ENCODE measurements at regions not wholly inside any gene's neighbourhood (a gene's known extent, or its start where the extent isn't known, plus 50 kb on each side); places are given as distances from the start of the nearest gene placed in this dataset.

DNA sequence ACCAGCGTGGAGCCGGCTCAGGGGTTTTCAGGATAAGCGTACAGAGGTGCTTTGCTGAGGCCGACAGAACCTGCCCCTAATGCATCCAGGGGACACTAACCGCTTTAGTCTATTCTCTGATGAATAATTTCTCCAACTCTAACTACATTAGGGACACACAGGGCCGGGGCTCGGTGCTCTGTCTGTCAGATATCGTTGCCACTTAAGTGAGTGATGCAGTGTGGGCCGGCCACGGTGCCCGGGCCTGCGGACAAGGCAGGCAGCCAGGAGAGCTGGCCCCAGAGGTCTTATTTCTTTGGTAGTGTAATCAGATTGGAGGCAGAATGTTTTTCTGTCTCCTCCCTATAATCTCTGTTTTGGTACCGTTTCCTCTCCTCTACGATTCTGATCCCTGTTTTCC, 62.7 kb downstream of the ADRA2A start (continued):
- TF ChIP-seq GABPB1 (CRISPR knock-in tag; IDR thresholded peaks at IDR 0.05) (no peak), OVOL2 (CRISPR knock-in tag; IDR thresholded peaks at IDR 0.05; ENCODE audit: borderline replicate concordance) (no peak), NFATC4 (CRISPR knock-in tag; IDR thresholded peaks at IDR 0.05) (no peak)
- TF ChIP-seq, protein P1, sequence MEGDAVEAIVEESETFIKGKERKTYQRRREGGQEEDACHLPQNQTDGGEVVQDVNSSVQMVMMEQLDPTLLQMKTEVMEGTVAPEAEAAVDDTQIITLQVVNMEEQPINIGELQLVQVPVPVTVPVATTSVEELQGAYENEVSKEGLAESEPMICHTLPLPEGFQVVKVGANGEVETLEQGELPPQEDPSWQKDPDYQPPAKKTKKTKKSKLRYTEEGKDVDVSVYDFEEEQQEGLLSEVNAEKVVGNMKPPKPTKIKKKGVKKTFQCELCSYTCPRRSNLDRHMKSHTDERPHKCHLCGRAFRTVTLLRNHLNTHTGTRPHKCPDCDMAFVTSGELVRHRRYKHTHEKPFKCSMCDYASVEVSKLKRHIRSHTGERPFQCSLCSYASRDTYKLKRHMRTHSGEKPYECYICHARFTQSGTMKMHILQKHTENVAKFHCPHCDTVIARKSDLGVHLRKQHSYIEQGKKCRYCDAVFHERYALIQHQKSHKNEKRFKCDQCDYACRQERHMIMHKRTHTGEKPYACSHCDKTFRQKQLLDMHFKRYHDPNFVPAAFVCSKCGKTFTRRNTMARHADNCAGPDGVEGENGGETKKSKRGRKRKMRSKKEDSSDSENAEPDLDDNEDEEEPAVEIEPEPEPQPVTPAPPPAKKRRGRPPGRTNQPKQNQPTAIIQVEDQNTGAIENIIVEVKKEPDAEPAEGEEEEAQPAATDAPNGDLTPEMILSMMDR (IDR thresholded peaks at IDR 0.05): no peak

DNA sequence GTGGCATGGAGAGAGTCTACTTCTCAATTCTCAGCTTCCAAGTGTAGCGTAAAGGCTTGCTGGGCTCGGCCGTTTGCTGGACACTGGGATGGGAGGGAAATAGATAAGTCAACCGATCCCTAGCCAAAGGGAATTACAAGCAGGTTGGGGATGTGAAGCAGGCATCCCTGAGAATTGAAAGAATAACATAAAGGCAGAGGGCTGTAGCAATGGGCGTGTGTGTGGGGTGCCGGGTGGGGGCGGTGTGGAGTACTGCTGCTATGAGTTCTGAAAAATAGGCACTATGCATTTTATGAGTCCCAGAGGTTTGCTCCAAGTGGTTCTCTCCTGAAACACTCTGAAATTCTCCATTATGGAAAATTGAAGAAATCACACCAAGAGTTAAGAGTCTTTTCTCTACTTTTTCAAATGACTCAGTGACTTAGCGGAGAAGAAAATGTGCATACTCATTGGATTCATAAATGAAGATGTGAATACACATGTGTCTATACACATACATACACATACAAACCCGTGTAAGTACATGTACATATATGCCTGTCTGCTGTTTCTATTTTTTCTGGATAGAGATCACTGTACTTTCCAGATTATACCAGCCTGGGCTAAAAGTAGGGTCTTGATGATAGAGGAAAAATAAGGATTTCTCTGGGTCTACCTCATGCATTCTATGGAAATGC, 65.4 kb downstream of the ADRA2A start:
- Mint-ChIP-seq H3K4me3 (no peak overlapping the region), H3K36me3 (no peaks in the 10 kb centered on the region), H3K27me3 (ENCODE audit: low read depth) (peaks cover 9% of the 10 kb centered on the region), H3K4me1 (peaks cover 36% of the 10 kb centered on the region), H3K9me3 (no peaks in the 10 kb centered on the region), H3K27ac (no peak overlapping the region)
- TF ChIP-seq FOXK1 (CRISPR knock-in tag; IDR thresholded peaks at IDR 0.05): no peak
- no peak for TF ChIP-seq ZNF317 (CRISPR knock-in tag; IDR thresholded peaks at IDR 0.05; ENCODE audit: borderline replicate concordance, low read depth)
- TF ChIP-seq NR2C2 (CRISPR knock-in tag; IDR thresholded peaks at IDR 0.05): no peak
- no peak for TF ChIP-seq SOX15 (CRISPR knock-in tag; IDR thresholded peaks at IDR 0.05)
- TF ChIP-seq ZNF263 (CRISPR knock-in tag; IDR thresholded peaks at IDR 0.05; ENCODE audit: low read depth): no peak
- TF ChIP-seq, protein P2, sequence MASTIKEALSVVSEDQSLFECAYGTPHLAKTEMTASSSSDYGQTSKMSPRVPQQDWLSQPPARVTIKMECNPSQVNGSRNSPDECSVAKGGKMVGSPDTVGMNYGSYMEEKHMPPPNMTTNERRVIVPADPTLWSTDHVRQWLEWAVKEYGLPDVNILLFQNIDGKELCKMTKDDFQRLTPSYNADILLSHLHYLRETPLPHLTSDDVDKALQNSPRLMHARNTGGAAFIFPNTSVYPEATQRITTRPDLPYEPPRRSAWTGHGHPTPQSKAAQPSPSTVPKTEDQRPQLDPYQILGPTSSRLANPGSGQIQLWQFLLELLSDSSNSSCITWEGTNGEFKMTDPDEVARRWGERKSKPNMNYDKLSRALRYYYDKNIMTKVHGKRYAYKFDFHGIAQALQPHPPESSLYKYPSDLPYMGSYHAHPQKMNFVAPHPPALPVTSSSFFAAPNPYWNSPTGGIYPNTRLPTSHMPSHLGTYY (CRISPR knock-in tag; IDR thresholded peaks at IDR 0.05): no peak
- TF ChIP-seq ZBTB21 (CRISPR knock-in tag; IDR thresholded peaks at IDR 0.05; ENCODE audit: borderline replicate concordance): no peak
- TF ChIP-seq, protein P3, sequence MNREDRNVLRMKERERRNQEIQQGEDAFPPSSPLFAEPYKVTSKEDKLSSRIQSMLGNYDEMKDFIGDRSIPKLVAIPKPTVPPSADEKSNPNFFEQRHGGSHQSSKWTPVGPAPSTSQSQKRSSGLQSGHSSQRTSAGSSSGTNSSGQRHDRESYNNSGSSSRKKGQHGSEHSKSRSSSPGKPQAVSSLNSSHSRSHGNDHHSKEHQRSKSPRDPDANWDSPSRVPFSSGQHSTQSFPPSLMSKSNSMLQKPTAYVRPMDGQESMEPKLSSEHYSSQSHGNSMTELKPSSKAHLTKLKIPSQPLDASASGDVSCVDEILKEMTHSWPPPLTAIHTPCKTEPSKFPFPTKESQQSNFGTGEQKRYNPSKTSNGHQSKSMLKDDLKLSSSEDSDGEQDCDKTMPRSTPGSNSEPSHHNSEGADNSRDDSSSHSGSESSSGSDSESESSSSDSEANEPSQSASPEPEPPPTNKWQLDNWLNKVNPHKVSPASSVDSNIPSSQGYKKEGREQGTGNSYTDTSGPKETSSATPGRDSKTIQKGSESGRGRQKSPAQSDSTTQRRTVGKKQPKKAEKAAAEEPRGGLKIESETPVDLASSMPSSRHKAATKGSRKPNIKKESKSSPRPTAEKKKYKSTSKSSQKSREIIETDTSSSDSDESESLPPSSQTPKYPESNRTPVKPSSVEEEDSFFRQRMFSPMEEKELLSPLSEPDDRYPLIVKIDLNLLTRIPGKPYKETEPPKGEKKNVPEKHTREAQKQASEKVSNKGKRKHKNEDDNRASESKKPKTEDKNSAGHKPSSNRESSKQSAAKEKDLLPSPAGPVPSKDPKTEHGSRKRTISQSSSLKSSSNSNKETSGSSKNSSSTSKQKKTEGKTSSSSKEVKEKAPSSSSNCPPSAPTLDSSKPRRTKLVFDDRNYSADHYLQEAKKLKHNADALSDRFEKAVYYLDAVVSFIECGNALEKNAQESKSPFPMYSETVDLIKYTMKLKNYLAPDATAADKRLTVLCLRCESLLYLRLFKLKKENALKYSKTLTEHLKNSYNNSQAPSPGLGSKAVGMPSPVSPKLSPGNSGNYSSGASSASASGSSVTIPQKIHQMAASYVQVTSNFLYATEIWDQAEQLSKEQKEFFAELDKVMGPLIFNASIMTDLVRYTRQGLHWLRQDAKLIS (CRISPR knock-in tag; IDR thresholded peaks at IDR 0.05; ENCODE audit: borderline replicate concordance): no peak
- TF ChIP-seq, protein P4, sequence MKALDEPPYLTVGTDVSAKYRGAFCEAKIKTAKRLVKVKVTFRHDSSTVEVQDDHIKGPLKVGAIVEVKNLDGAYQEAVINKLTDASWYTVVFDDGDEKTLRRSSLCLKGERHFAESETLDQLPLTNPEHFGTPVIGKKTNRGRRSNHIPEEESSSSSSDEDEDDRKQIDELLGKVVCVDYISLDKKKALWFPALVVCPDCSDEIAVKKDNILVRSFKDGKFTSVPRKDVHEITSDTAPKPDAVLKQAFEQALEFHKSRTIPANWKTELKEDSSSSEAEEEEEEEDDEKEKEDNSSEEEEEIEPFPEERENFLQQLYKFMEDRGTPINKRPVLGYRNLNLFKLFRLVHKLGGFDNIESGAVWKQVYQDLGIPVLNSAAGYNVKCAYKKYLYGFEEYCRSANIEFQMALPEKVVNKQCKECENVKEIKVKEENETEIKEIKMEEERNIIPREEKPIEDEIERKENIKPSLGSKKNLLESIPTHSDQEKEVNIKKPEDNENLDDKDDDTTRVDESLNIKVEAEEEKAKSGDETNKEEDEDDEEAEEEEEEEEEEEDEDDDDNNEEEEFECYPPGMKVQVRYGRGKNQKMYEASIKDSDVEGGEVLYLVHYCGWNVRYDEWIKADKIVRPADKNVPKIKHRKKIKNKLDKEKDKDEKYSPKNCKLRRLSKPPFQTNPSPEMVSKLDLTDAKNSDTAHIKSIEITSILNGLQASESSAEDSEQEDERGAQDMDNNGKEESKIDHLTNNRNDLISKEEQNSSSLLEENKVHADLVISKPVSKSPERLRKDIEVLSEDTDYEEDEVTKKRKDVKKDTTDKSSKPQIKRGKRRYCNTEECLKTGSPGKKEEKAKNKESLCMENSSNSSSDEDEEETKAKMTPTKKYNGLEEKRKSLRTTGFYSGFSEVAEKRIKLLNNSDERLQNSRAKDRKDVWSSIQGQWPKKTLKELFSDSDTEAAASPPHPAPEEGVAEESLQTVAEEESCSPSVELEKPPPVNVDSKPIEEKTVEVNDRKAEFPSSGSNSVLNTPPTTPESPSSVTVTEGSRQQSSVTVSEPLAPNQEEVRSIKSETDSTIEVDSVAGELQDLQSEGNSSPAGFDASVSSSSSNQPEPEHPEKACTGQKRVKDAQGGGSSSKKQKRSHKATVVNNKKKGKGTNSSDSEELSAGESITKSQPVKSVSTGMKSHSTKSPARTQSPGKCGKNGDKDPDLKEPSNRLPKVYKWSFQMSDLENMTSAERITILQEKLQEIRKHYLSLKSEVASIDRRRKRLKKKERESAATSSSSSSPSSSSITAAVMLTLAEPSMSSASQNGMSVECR (CRISPR knock-in tag; IDR thresholded peaks at IDR 0.05; ENCODE audit: borderline replicate concordance): no peak
- TF ChIP-seq ETV6 (CRISPR knock-in tag; IDR thresholded peaks at IDR 0.05): no peak
- TF ChIP-seq, protein P5, sequence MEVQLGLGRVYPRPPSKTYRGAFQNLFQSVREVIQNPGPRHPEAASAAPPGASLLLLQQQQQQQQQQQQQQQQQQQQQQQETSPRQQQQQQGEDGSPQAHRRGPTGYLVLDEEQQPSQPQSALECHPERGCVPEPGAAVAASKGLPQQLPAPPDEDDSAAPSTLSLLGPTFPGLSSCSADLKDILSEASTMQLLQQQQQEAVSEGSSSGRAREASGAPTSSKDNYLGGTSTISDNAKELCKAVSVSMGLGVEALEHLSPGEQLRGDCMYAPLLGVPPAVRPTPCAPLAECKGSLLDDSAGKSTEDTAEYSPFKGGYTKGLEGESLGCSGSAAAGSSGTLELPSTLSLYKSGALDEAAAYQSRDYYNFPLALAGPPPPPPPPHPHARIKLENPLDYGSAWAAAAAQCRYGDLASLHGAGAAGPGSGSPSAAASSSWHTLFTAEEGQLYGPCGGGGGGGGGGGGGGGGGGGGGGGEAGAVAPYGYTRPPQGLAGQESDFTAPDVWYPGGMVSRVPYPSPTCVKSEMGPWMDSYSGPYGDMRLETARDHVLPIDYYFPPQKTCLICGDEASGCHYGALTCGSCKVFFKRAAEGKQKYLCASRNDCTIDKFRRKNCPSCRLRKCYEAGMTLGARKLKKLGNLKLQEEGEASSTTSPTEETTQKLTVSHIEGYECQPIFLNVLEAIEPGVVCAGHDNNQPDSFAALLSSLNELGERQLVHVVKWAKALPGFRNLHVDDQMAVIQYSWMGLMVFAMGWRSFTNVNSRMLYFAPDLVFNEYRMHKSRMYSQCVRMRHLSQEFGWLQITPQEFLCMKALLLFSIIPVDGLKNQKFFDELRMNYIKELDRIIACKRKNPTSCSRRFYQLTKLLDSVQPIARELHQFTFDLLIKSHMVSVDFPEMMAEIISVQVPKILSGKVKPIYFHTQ (CRISPR knock-in tag; IDR thresholded peaks at IDR 0.05): no peak
- ATAC-seq (peak; percentile 79), DNase-seq (ENCODE audit: low spot score) (peak; percentile 44)
- CTCF ChIA-PET: interaction anchor here (1.4 to 1.5 kb wide), 2 partner anchors 10 to 65 kb away, joined by 4 to 5 read pairs; partner anchors contain the start of gene ADRA2A
- POLR2A ChIA-PET: no interaction called here

All from WTC11 (cell line).